ENCODE measurements at regions not wholly inside any gene's neighbourhood (a gene's known extent, or its start where the extent isn't known, plus 50 kb on each side); places are given as distances from the start of the nearest gene placed in this dataset.
"Not testable (repeated sequence)": the region's sequence is repeated elsewhere in the genome, so short reads cannot be mapped to it uniquely, and the experiment has no call there.

GRCh38 chr5:125660231-125660895 is 762.8 kb upstream of the GRAMD2B start:
- no peak for DNase-seq

- DNase-seq, result no peak
These were observed 761.6 kb upstream of the GRAMD2B start for GRCh38 chr5:125661584-125661983.

- no peak for DNase-seq
These were observed 754.3 kb upstream of the GRAMD2B start for GRCh38 chr5:125668884-125669283.

GRCh38 chr5:125673359-125673950 is 749.8 kb upstream of the GRAMD2B start:
- no peak for DNase-seq

GRCh38 chr5:125679522-125679921 is 743.7 kb upstream of the GRAMD2B start:
- no peak for DNase-seq

- no peak for DNase-seq
These were observed 739.5 kb upstream of the GRAMD2B start for GRCh38 chr5:125683669-125684068.

GRCh38 chr5:125685771-125686170 is 737.4 kb upstream of the GRAMD2B start:
- no peak for DNase-seq

- not testable (repeated sequence) for DNase-seq
These were observed 731.3 kb upstream of the GRAMD2B start for GRCh38 chr5:125691738-125692530.

GRCh38 chr5:125695996-125696655 is 727.1 kb upstream of the GRAMD2B start:
- DNase-seq, result no peak

- no peak for DNase-seq
These were observed 726.4 kb upstream of the GRAMD2B start for GRCh38 chr5:125696762-125697161.

- DNase-seq, result no peak
These were observed 724.8 kb upstream of the GRAMD2B start for GRCh38 chr5:125698420-125698819.

- no peak for DNase-seq
These were observed 723.3 kb upstream of the GRAMD2B start for GRCh38 chr5:125699860-125700259.

- no peak for DNase-seq
These were observed 722.8 kb upstream of the GRAMD2B start for GRCh38 chr5:125700380-125700861.

- no peak for DNase-seq
These were observed 719.6 kb upstream of the GRAMD2B start for GRCh38 chr5:125703616-125704015.

GRCh38 chr5:125704888-125705287 is 718.3 kb upstream of the GRAMD2B start:
- DNase-seq, result no peak

- no peak for DNase-seq
These were observed 714.6 kb upstream of the GRAMD2B start for GRCh38 chr5:125708583-125708982.

GRCh38 chr5:125710745-125711144 is 712.5 kb upstream of the GRAMD2B start:
- DNase-seq, result no peak

- DNase-seq, result no peak
These were observed 710.8 kb upstream of the GRAMD2B start for GRCh38 chr5:125712397-125712796.

GRCh38 chr5:125713109-125713805 is 710.0 kb upstream of the GRAMD2B start:
- DNase-seq, result no peak

GRCh38 chr5:125715216-125715615 is 708.0 kb upstream of the GRAMD2B start:
- no peak for DNase-seq

- no peak for DNase-seq
These were observed 706.0 kb upstream of the GRAMD2B start for GRCh38 chr5:125717209-125717608.

- DNase-seq, result no peak
These were observed 703.4 kb upstream of the GRAMD2B start for GRCh38 chr5:125719681-125720347.
